ENCODE measurements at regions not wholly inside any gene's neighbourhood (a gene's known extent, or its start where the extent isn't known, plus 50 kb on each side); places are given as distances from the start of the nearest gene placed in this dataset.

GRCh38 chr12:124395284-124395752, 100.4 kb downstream of the RFLNA start:
- no peak for DNase-seq (ENCODE audit: low spot score)

DNA sequence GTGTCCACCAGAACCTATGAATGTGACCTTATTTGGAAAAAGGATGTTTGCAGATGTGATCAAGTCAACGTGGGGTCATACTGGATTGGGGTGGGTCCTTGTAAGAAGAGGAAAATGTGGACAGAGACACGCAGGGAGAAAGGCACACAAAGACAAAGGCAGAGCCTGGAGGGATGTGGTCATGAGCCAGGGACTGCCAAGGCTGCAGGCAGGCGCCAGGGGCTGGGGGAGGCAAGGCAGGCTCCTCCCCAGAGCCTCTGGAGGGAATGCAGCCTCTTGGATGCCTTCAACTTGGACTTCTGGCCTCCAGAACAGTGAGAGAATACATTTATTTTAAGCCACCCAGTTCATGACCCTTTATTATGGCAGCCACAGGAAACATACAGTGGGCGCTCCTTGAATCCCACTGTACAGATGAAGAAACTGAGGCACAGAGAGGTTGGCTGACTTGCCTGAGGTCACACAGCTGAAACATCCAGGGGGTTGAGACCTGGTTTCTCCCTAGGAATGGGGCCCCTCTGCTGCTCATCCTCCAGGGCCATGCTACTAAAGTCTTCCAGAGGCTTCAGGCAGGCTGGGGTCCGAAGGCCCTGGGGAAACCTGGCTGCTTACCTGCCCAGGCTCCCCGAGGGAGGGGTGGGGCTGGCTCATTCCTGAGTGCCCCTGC, 99.7 kb downstream of the RFLNA start:
- no peak for DNase-seq (ENCODE audit: low spot score)

DNA sequence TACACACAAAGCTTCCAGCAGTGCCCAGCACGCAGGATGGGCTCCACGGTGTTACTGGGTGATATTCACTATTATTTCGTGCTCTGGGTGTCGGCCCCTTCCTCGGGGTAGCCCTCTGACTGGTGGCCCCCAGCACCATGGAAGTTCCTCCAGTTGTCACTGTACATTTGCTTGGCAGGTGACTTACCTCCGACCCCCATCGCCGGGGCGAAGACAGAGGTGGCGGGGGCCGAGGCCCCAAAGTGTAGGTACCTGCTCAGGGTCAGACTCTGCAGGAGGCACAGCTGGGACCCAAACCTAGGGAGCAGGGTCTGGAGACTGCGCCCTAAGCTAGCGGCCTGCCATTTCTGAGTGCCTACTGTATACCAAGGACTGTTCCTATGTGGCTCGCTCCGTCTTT, 98.9 kb downstream of the RFLNA start:
- DNase-seq (ENCODE audit: low spot score) = no peak

- DNase-seq (ENCODE audit: low spot score) = no peak
Observed at GRCh38 chr12:124393414-124393790, 98.5 kb downstream of the RFLNA start.

- DNase-seq (ENCODE audit: low spot score) = peak; percentile 73
Observed at GRCh38 chr12:124392667-124393413, 97.9 kb downstream of the RFLNA start.

DNA sequence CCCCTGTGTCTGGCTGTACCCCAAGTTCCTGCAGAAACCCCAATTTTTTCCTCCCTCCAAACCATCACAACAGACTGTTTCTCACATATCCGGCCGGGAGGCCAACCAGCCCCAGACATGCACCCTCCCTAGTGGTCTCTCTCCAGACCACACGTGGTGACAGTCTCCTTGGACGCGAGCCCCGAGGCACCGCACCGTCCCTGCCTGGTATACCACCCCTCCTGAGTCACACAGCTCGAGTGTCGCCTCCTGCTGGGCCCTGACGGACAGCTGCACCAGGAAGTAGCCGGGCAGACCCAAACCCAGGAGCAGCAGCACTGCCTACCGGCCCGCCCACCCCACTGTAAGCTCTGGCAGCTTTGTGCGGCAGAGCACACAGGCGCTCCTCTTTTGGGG, 97.4 kb downstream of the RFLNA start:
- DNase-seq (ENCODE audit: low spot score) = peak; percentile 75

DNA sequence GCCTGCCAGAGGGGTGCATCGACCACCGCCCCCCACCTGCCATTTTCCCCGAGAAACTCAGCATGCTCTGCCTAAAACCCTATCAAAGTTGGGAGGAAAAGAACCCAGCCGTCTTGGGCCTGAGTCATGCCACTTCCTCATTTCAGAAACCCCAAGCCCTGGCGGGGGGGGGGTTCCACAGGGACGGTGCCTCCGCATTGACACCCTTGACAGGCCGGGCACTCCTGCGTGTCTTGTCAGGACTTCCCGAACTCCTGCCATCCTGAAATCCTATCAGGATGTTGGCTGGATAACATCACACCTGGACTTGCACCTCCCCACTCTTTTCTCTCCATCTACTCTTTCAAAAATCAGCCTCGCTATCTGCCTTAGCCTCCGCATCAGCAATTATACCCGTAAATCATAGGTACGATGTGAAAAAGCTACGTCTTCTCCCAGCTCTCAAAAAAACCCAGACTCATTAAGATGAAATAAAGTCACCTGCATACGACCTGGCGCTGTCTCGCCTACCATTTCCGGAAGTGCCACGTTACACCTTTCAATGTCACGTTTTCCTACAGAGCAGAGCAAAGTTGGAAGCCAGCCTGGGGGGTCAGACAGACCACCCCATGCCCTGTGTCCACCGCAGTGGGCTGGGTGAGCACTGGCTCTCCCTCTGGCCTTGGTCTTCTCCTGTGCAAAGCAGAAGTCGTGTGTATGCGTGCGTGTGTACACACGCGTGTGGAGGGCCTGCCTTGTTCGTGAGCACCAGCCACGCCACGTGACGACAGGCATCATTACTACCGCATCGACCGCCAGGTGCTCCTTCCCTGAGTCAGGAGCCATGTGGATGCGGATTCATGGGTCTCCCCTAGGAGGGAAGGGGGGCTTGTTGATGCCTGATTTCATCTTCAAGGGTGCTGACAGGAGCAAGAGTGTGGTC, 96.7 kb downstream of the RFLNA start:
- DNase-seq (ENCODE audit: low spot score) = no peak

GRCh38 chr12:124390442-124391097, 95.7 kb downstream of the RFLNA start:
- no peak for DNase-seq (ENCODE audit: low spot score)

DNA sequence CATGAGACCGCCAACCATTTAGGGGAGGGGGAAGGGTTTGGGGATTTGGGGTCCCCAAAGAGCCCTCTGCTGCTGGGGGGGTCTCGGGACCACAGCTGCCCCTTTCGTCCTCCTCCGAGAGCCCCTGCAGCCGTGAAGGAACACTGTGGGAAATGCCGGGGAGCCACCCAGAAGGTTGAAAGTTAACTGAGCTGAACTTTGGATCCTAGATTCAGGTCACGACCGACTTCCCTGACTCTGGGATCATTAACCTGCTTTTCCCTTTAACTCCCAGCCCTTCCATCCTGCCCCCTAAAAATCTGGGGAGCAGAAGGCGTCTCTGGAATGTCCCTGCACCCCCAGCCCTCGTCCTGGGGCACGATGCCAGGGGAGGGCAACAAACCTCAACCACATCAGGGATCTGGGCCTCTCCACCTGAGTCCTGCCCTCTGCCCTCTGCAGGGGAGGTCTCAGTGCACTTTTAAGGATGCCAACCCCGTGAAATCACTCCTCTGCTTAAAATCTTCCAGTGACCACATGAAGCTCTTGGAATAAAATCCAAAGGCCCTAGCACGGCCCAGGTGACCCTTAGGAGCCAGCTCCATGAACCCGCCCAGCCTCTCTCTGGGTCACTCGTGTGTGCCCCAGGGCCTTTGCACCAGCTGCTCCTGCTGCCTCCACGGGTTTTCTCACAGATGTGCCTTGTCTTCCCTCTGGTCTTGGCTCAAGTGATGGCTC, 95.0 kb downstream of the RFLNA start:
- no peak for DNase-seq (ENCODE audit: low spot score)

GRCh38 chr12:124389138-124389724, 94.3 kb downstream of the RFLNA start:
- peak; percentile 78 for DNase-seq (ENCODE audit: low spot score)

- DNase-seq (ENCODE audit: low spot score) = peak; percentile 92
Observed at GRCh38 chr12:124388679-124389137, 93.8 kb downstream of the RFLNA start.

DNA sequence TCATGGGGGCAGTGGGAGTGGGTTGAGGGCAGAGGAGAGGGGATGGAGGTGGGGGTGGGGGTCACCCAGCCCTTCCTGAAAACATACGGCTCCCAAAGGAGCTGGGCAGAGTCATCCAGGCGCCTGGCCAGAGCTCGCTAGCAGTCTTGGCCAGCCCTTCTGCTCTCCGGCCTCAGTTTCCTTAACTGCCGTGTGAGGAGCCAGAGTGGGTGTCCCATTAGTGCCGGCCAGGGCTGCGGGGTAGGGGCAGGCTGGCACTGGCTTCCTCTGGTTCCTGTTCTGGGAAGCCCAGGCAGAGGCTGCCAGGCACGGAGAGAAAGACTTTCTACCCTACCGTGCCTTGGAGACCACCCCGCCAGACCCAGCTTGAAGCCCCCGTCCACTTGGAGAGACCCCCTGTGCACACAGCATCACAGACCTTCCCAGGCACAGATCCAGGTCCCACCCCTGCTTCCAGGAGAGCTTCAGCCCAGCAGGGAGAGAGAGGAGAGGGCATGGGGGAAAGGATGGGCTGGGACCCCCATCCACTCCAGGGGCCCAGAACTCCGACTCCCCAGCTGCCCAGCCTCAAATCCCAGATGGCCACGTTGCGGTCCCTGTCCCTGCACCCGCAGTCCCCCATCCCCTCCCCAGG, 93.3 kb downstream of the RFLNA start:
- DNase-seq (ENCODE audit: low spot score) = no peak

DNA sequence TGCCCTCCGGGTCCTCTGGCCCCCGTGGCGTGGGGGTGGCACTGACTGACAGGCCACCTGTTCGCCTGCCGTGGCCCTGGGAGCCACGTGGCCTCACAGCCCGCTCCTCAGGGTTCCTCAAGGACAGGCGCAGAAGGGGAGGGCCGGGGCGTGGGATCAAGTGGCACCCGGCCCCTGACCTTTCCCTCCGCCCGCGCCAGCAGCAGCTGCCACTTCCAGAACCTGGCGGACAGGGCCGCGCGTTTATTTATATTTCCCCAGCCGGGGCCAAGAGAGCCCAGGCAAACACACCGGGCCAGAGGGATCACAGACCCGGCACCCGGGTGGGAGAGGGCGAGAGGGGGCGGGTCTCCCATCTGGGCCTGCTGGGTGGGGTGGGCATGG, 92.6 kb downstream of the RFLNA start:
- no peak for DNase-seq (ENCODE audit: low spot score)

- DNase-seq (ENCODE audit: low spot score) = no peak
Observed at GRCh38 chr12:124386661-124387527, 92.0 kb downstream of the RFLNA start.

GRCh38 chr12:124386059-124386458, 91.2 kb downstream of the RFLNA start:
- no peak for DNase-seq (ENCODE audit: low spot score)

- DNase-seq (ENCODE audit: low spot score) = no peak
Observed at GRCh38 chr12:124385219-124385969, 90.5 kb downstream of the RFLNA start.

GRCh38 chr12:124384299-124384894, 89.5 kb downstream of the RFLNA start:
- DNase-seq (ENCODE audit: low spot score) = no peak

DNA sequence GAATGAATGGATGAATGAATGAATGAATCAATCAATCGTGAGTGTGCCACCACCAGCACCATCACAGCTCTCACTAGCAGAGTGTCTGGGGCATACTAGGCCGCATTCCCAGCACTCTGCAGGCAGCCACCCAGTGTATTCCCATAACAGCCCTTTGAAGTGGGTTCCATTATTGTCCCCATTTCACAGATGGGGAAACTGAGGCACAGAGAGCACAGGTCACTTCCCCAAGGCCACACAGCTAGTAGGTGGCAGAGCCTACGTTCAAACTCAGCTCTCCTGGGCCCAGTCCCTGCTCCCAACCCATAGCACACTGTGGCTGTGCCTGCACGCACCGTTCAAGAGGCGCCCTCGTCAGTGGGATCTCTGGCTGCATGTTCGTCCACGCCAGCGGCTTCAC, 88.1 kb downstream of the RFLNA start:
- no peak for DNase-seq (ENCODE audit: low spot score)

Data from ecto neural progenitor cell (in vitro differentiated cells).